ENCODE measurements at regions not wholly inside any gene's neighbourhood (a gene's known extent, or its start where the extent isn't known, plus 50 kb on each side); places are given as distances from the start of the nearest gene placed in this dataset.
A peak's percentile ranks its signal among the peaks of the same experiment; 100 is the strongest.

- no peak for TF ChIP-seq CTCF (IDR thresholded peaks at IDR 0.05; ENCODE audit: insufficient read depth, low read depth, low read length, missing control alignments)
- DNase-seq (ENCODE audit: low read depth) = no peak
- H3K4me3 ChIP-seq (ENCODE audit: low read depth, low read length) = no peak overlapping the region
Measured at GRCh38 chr21:32907521-32907920, 118.2 kb upstream of the OLIG2 start.

- no peak for DNase-seq (ENCODE audit: low read depth)
- H3K4me3 ChIP-seq (ENCODE audit: low read depth, low read length) = no peak overlapping the region
- no peak for TF ChIP-seq CTCF (IDR thresholded peaks at IDR 0.05; ENCODE audit: insufficient read depth, low read depth, low read length, missing control alignments)
Measured at GRCh38 chr21:32908534-32908933, 117.2 kb upstream of the OLIG2 start.

- H3K4me3 ChIP-seq (ENCODE audit: low read depth, low read length) = no peak overlapping the region
- no peak for TF ChIP-seq CTCF (IDR thresholded peaks at IDR 0.05; ENCODE audit: insufficient read depth, low read depth, low read length, missing control alignments)
- peak; percentile 14 for DNase-seq (ENCODE audit: low read depth)
Measured at GRCh38 chr21:32909393-32909792, 116.3 kb upstream of the OLIG2 start.

- no peak for TF ChIP-seq CTCF (IDR thresholded peaks at IDR 0.05; ENCODE audit: insufficient read depth, low read depth, low read length, missing control alignments)
- peak; percentile 36 for DNase-seq (ENCODE audit: low read depth)
Measured at GRCh38 chr21:32914424-32915039, 111.2 kb upstream of the OLIG2 start.

GRCh38 chr21:32915099-32915498 lies 110.6 kb upstream of the OLIG2 start:
- H3K4me3 ChIP-seq (ENCODE audit: low read depth, low read length) = no peak overlapping the region
- no peak for DNase-seq (ENCODE audit: low read depth)
- TF ChIP-seq CTCF (IDR thresholded peaks at IDR 0.05; ENCODE audit: insufficient read depth, low read depth, low read length, missing control alignments) = no peak

More at GRCh38 chr21:32914424-32915039, 111.2 kb upstream of the OLIG2 start:
- no peak overlapping the region for H3K4me3 ChIP-seq (ENCODE audit: low read depth, low read length)

- no peak for TF ChIP-seq CTCF (IDR thresholded peaks at IDR 0.05; ENCODE audit: insufficient read depth, low read depth, low read length, missing control alignments)
- no peak for DNase-seq (ENCODE audit: low read depth)
- no peak overlapping the region for H3K4me3 ChIP-seq (ENCODE audit: low read depth, low read length)
Measured at GRCh38 chr21:32916088-32916487, 109.6 kb upstream of the OLIG2 start.

- no peak overlapping the region for H3K4me3 ChIP-seq (ENCODE audit: low read depth, low read length)
- peak; percentile 19 for DNase-seq (ENCODE audit: low read depth)
- peak; percentile 25 for TF ChIP-seq CTCF (IDR thresholded peaks at IDR 0.05; ENCODE audit: insufficient read depth, low read depth, low read length, missing control alignments)
Measured at GRCh38 chr21:32916522-32917099, 109.1 kb upstream of the OLIG2 start.

All from GM12865 (cell line).